ENCODE measurements at regions not wholly inside any gene's neighbourhood (a gene's known extent, or its start where the extent isn't known, plus 50 kb on each side); places are given as distances from the start of the nearest gene placed in this dataset.

DNA sequence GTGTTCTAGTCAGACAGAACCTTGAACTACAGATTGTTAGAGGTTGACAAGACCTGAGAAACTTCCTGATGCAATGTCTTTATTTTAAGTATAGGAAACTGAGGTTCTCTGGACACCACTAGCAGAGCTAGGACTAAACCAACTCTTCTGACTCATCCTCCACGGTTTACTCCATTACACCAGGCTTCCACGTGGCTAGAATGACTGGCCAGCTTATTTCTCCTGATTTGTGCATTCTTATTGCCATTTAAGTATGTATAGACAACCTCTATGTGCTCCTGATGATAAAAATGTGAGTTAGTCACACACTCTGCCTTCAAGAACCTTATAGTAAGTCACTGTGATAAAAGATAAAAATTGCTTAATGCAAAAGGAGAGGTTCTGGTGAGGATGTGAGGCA is 182.7 kb downstream of the MEX3B start:
- TF ChIP-seq CTCF (IDR thresholded peaks at IDR 0.05 in 2 of 3, conservative IDR thresholded peaks at IDR 0.05 in 1 of 3; ENCODE audit: insufficient read depth in 2 of 3, low read depth in 1 of 3, low read length in 3 of 3) (no peak), RAD21 (CRISPR knock-in tag; conservative IDR thresholded peaks at IDR 0.05 in 1 of 2, IDR thresholded peaks at IDR 0.05 in 1 of 2) (no peak), JUNB (CRISPR knock-in tag; conservative IDR thresholded peaks at IDR 0.05) (no peak), ZNF24 (IDR thresholded peaks at IDR 0.05) (no peak), POLR2AphosphoS5 (IDR thresholded peaks at IDR 0.05; ENCODE audit: control insufficient read depth, insufficient read depth, low read depth, low read length) (no peak), EZH2 (IDR thresholded peaks at IDR 0.05; ENCODE audit: borderline replicate concordance, low read depth, low read length) (no peak), MYC (IDR thresholded peaks at IDR 0.05; ENCODE audit: low read depth, low read length) (no peak), MYC (CRISPR knock-in tag; IDR thresholded peaks at IDR 0.05; ENCODE audit: borderline replicate concordance, low read depth) (no peak)
- TF ChIP-seq, protein P1, sequence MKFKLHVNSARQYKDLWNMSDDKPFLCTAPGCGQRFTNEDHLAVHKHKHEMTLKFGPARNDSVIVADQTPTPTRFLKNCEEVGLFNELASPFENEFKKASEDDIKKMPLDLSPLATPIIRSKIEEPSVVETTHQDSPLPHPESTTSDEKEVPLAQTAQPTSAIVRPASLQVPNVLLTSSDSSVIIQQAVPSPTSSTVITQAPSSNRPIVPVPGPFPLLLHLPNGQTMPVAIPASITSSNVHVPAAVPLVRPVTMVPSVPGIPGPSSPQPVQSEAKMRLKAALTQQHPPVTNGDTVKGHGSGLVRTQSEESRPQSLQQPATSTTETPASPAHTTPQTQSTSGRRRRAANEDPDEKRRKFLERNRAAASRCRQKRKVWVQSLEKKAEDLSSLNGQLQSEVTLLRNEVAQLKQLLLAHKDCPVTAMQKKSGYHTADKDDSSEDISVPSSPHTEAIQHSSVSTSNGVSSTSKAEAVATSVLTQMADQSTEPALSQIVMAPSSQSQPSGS (CRISPR knock-in tag; IDR thresholded peaks at IDR 0.05), result no peak
